Endothelial cell (in vitro differentiated cells): ENCODE measurements at regions not wholly inside any gene's neighbourhood (a gene's known extent, or its start where the extent isn't known, plus 50 kb on each side); places are given as distances from the start of the nearest gene placed in this dataset.

Experiments used
- DNase-seq: peaks from one replicate; pipeline ENCODE4 v3.0.0; 2021; ENCODE audit warnings: low spot score
- H3K27ac Mint-ChIP-seq: one replicate; pipeline ENCODE4 v1.8.0; 2021; ENCODE audit warnings: mixed read lengths, inconsistent platforms; ENCODE audit not compliant: unreplicated experiment
- H3K27me3 Mint-ChIP-seq: one replicate; pipeline ENCODE4 v1.8.0; 2021; ENCODE audit warnings: mild to moderate bottlenecking, moderate library complexity, mixed read lengths, inconsistent platforms; ENCODE audit not compliant: unreplicated experiment
- H3K36me3 Mint-ChIP-seq: one replicate; pipeline ENCODE4 v1.8.0; 2021; ENCODE audit warnings: mild to moderate bottlenecking, low read depth, mixed read lengths, inconsistent platforms; ENCODE audit not compliant: unreplicated experiment
- H3K4me1 Mint-ChIP-seq: one replicate; pipeline ENCODE4 v1.8.0; 2021; ENCODE audit warnings: mild to moderate bottlenecking, mixed read lengths, inconsistent platforms; ENCODE audit not compliant: unreplicated experiment
- H3K4me3 Mint-ChIP-seq: one replicate; pipeline ENCODE4 v1.8.0; 2021; ENCODE audit warnings: mild to moderate bottlenecking, mixed read lengths, inconsistent platforms; ENCODE audit not compliant: unreplicated experiment
- H3K9me3 Mint-ChIP-seq: one replicate; pipeline ENCODE4 v1.8.0; 2021; ENCODE audit warnings: mixed read lengths, inconsistent platforms; ENCODE audit not compliant: unreplicated experiment
- CTCF ChIP-seq: fragments of 200-600 bp; sonication (generic); IDR thresholded peaks from one replicate; pipeline ENCODE4 v1.5.0; 2021; ENCODE audit warnings: antibody characterized with exemption; ENCODE audit not compliant: unreplicated experiment

GRCh38 chr3:31027914-31028313 is 133.5 kb upstream of the GADL1 start:
- no peaks in the 10 kb centered on the region for H3K4me1 Mint-ChIP-seq
- no peaks in the 10 kb centered on the region for H3K9me3 Mint-ChIP-seq
- H3K27me3 Mint-ChIP-seq, result no peaks in the 10 kb centered on the region
- no peak overlapping the region for H3K27ac Mint-ChIP-seq
- peaks cover 3% of the 10 kb centered on the region for H3K36me3 Mint-ChIP-seq
- no peak for TF ChIP-seq CTCF
- no peak overlapping the region for H3K4me3 Mint-ChIP-seq
- no peak for DNase-seq

- Mint-ChIP-seq H3K36me3 (peaks cover 3% of the 10 kb centered on the region), H3K27me3 (no peaks in the 10 kb centered on the region), H3K4me3 (no peak overlapping the region), H3K9me3 (no peaks in the 10 kb centered on the region), H3K4me1 (no peaks in the 10 kb centered on the region), H3K27ac (no peak overlapping the region)
- TF ChIP-seq CTCF, result no peak
- DNase-seq, result no peak
Observed at GRCh38 chr3:31028766-31029165, 134.3 kb upstream of the GADL1 start.

GRCh38 chr3:31029706-31030105 is 135.2 kb upstream of the GADL1 start:
- Mint-ChIP-seq H3K4me1 (no peaks in the 10 kb centered on the region), H3K36me3 (peaks cover 3% of the 10 kb centered on the region), H3K9me3 (no peaks in the 10 kb centered on the region), H3K4me3 (no peak overlapping the region), H3K27ac (no peak overlapping the region), H3K27me3 (no peaks in the 10 kb centered on the region)
- TF ChIP-seq CTCF, result no peak
- DNase-seq, result no peak

GRCh38 chr3:31035681-31036080 is 141.2 kb upstream of the GADL1 start:
- no peak for DNase-seq
- Mint-ChIP-seq H3K27me3 (no peaks in the 10 kb centered on the region), H3K9me3 (no peaks in the 10 kb centered on the region), H3K27ac (no peak overlapping the region), H3K4me1 (peaks cover 5% of the 10 kb centered on the region), H3K36me3 (no peaks in the 10 kb centered on the region), H3K4me3 (no peak overlapping the region)
- no peak for TF ChIP-seq CTCF

- DNase-seq, result no peak
- no peak for TF ChIP-seq CTCF
- no peaks in the 10 kb centered on the region for H3K36me3 Mint-ChIP-seq
- H3K27ac Mint-ChIP-seq, result no peak overlapping the region
- H3K27me3 Mint-ChIP-seq, result no peaks in the 10 kb centered on the region
- no peaks in the 10 kb centered on the region for H3K9me3 Mint-ChIP-seq
- H3K4me1 Mint-ChIP-seq, result peaks cover 17% of the 10 kb centered on the region
- H3K4me3 Mint-ChIP-seq, result no peak overlapping the region
Observed at GRCh38 chr3:31038086-31038739, 143.8 kb upstream of the GADL1 start.
